ENCODE measurements at regions not wholly inside any gene's neighbourhood (a gene's known extent, or its start where the extent isn't known, plus 50 kb on each side); places are given as distances from the start of the nearest gene placed in this dataset.

DNA sequence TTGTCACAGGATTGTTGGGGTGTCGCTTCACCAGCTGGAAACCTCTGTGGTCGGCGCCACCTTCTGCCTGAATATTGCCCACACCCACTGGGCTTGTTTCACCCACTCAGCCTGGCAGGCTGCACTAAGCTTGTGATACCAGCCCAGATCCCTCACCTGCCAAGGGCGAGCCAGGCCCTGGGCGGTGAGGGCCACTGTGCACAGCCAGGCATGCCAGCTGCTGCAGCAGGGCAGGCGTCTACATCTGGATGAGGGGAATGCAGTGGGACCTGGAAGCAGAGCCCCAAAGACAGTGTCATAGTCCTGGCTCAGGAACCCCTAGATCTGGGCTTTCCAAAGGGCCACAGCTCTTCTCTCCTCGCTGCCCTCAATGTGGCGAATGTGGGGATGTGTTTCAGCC is 1307.5 kb downstream of the GRIK2 start:
- DNase-seq = no peak

DNA sequence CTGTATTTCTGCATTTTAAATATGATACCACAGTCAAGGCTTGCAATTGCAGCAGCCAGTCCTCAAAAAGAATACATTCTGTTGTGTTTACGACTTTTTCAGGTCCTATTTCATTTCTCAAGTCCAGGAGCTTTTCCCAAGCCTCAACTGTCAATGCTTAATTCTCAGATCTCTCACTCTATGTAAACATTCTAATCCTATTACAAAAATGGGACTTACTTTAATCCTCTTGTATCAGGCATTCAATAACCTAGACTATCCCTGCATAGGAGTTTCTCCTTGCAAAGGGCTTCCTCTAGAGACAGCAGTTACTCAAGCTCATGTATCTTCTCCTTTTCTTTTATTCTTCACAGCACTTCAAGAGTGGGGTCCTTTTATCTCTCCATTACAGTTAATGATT is 1293.0 kb downstream of the GRIK2 start:
- DNase-seq = no peak

GRCh38 chr6:102680413-102680812 is 1286.9 kb downstream of the GRIK2 start:
- no peak for DNase-seq

DNA sequence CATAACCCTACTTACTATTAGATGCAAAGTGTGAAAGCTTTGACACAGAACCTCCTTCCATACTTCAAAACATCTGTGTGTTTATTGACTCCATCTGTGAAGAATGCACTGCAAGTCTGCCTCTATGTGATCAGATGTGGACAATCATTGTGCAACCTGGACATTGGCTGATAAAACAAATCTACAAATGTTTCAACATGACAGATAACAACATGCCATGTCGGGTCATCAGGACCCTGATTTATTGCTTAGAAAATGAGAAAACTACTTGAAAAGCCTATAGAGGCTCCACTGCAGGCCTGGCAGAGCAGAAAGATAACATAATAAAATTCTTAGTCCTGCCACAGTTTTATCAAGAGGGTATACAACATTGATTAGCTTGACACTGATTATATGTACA is 1286.4 kb downstream of the GRIK2 start:
- no peak for DNase-seq

- no peak for DNase-seq
Observed at GRCh38 chr6:102677225-102677624, 1283.7 kb downstream of the GRIK2 start.

DNA sequence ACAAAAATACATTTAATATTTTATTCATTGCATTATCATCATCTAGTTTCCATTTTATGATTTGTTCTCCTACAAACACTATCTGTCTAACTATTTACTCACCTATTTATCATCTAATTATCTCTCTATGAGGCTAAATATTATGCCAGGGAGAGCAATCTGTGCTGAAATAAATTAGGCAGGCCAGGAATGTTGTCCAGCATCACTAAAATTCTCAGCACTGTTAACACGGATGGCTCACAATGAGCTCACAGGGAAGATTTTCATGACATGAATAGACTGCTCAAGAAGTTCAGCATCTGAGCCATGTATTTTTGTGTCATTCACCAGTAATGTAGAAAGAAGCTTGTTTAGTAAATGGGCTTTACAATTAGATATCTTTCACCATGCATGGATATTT is 1277.2 kb downstream of the GRIK2 start:
- DNase-seq = no peak

GRCh38 chr6:102662851-102663250 is 1269.3 kb downstream of the GRIK2 start:
- DNase-seq = no peak

- DNase-seq = no peak
Observed at GRCh38 chr6:102660303-102660702, 1266.8 kb downstream of the GRIK2 start.

DNA sequence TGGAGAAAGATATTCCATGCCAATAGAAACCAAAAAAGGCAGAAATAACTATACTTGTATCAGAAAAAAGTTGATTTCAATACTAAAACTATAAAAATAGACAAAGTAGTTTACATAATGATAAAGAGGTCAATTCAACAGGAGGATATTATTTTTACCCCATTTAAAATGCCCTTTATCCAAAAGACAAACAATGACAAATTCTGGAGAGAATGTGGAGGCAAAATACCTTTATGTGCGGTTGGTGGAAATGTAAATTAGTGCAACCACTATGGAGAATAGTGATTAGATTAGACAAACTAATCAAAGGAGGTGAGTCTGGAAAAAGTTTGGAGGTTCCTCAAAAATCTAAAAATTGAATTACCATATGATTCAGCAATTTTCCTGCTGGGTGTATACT is 1262.3 kb downstream of the GRIK2 start:
- no peak for DNase-seq

GRCh38 chr6:102641426-102641825 is 1247.9 kb downstream of the GRIK2 start:
- no peak for DNase-seq

- no peak for DNase-seq
Observed at GRCh38 chr6:102631921-102632320, 1238.4 kb downstream of the GRIK2 start.

- DNase-seq = no peak
Observed at GRCh38 chr6:102623201-102623600, 1229.7 kb downstream of the GRIK2 start.

DNA sequence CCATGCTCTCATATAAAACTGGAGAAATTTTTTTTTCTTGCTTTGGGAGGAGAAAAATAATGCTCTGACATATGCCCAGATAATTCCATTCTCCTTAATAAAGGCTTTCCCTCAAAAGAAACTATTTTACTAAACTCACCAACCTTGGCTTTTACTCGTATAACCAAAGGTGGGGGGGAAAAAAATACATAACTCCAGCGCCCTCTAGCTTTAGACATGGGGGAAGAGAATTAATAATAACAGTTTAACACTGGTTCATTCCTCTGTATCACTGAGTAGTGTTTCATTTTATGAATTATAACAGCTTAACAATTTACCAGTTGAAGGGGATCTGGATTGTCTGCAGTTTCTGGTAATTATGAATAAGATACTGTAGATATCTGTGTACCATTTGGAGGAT is 1226.1 kb downstream of the GRIK2 start:
- DNase-seq = no peak

DNA sequence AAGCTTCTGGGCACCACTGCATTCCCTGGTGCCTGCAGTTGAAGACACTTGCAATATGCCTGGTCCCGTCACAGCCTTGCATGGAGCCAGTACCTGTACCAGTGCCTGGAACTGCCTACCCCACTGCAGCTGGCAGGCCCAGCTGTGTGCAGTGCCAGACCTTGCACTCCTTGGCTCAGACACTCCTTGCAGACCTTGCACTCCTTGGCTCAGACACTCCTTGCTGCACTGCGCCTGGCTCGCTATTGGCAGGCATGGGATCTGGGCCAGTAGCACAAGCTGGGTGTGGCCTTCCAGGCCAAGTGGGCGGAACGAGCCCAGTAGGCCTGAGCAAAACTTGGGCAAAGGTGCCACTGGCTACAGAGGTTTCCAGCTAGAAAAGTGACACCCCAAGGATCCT is 1189.1 kb downstream of the GRIK2 start:
- DNase-seq = no peak

- DNase-seq = no peak
Observed at GRCh38 chr6:102581378-102582124, 1188.0 kb downstream of the GRIK2 start.

- DNase-seq = no peak
Observed at GRCh38 chr6:102571236-102571908, 1177.9 kb downstream of the GRIK2 start.

DNA sequence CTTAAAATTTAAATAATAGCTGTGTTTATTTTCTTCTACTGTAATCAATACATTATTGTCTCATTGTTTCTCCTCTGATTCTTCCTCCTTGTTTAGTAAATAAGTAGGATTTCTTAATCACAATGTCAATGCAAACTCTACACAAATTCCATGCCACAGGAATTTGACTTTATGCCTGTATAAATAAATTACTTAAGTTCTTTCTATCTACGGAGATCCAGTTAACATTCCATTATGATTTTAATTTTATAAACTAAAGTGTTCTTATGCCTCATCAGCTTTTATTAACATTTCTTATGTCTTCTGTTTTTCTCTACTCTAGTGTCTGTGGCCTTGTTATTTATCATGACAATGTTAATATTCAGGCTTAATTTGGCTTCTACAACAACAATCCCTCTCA is 1169.2 kb downstream of the GRIK2 start:
- no peak for DNase-seq

DNA sequence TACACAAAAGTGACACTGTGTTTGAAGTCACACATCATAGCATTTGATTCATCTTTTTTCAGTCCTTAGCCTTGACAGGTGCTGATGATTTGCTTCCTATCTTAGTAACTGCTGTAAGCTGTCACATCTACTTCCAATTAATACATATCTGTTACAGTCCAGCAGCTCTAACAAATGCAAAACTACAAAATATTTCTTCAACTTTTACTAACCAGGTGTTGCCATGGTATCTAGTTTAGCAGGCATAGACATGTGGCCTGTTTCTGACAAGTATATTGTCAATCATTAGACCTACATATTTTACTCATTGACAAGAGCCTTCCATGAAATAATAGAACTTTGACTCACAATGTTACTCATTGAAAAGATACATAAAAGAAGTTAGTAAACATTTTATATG is 1159.7 kb downstream of the GRIK2 start:
- no peak for DNase-seq

DNA sequence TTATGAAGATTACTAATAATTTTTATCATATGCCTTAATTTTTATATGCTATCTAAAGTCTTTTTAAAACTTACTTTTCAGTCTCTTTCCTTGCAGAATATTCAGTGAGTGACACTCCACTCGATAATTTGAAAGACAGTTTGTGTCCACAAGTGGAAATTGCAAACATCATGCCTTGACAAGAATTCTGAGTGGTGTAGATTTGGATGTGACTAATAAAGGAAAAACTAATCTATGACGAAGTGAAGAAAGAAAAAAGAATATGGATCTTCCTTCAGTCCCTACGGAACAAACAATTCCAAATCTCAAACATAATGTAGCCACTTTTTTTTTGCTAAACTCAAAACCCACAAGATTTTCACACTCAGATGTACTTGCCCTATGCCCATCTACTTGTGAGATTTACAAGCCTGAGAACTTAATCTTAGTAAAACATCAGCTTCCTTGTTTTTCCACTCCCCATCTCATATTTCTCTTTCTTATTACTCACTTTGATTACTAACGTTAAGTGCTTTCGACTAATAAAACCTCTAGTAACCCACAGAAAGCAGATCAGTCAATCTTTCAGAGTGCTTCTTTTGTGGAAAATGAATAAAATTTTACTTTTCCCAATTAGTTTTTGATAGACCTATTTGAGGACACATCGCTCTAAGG is 1155.8 kb downstream of the GRIK2 start:
- no peak for DNase-seq

- no peak for DNase-seq
Observed at GRCh38 chr6:102525336-102525735, 1131.8 kb downstream of the GRIK2 start.

DNA sequence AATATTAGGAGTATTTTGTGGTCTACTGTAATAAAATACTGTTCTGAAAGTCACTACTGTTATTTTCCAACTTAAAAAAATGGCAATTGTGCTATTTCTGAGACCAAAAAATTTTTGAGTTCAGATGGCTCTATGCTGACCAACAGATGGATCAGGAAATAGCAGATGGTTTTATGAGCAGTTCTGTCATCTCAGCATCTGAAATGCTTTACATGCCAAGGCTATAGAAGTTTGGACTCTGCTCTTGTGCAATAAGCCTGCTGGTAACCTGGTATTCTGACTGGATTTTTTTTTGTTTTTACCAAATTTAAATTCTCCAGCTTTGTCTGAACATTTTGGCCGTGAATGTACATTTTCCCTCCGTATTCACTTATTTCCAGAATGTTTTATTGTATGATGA is 1127.5 kb downstream of the GRIK2 start:
- DNase-seq = no peak

DNA sequence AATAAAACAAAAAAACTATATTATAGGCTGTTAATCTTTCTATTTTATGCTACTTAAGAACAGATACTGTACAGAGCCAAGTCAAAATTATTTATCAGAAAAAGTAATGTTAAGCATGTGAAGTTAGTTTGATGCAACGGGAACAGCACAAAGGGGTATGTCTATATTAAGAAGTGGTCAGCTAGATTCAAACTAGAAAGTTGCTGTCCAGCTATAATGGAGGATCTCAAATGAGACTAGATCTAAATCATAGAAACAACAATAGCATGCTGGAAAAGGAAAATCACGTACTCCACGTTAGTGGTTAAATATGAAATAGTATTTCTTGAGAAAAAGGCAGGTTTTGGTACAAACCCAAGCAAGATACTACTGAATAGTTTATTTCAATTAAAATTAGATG is 1124.0 kb downstream of the GRIK2 start:
- no peak for DNase-seq

GRCh38 chr6:102501615-102502014 is 1108.1 kb downstream of the GRIK2 start:
- no peak for DNase-seq

GRCh38 chr6:102494808-102495207 is 1101.3 kb downstream of the GRIK2 start:
- DNase-seq = no peak

Measured in effector CD8-positive, alpha-beta T cell (primary cell).